Heart left ventricle (tissue), 16 donors: ENCODE measurements at regions not wholly inside any gene's neighbourhood (a gene's known extent, or its start where the extent isn't known, plus 50 kb on each side); places are given as distances from the start of the nearest gene placed in this dataset.
"Not testable (repeated sequence)": the region's sequence is repeated elsewhere in the genome, so short reads cannot be mapped to it uniquely, and the experiment has no call there.

ENCODE experiments used
- ATAC-seq, 4 donors: fragments of 200-7000 bp; cut with Tn5 transposase; one replicate each; pipeline ENCODE4 v1.9.1; 2020 to 2022; ENCODE audit warnings: moderate library complexity in 4 of 4, mild to moderate bottlenecking in 3 of 4, moderate number of reproducible peaks in 1 of 4
- DNase-seq, 5 donors: peaks; one replicate each; pipeline ENCODE4 v3.0.0-alpha.2; 2020
- H3K27ac ChIP-seq, 12 donors: fragments of 200-600 bp; sonication (generic) in 4 of 12; one replicate each; pipeline versions ENCODE4 v1.5.0 to v1.8.0; 2016 to 2022; ENCODE audit warnings: mild to moderate bottlenecking in 2 of 12
- H3K27me3 ChIP-seq, 9 donors: fragments of 200-600 bp; sonication (generic) in 2 of 9; one replicate each; pipeline versions ENCODE4 v1.5.1 to v1.8.0; 2016 to 2022; ENCODE audit warnings: mild to moderate bottlenecking in 3 of 9
- H3K36me3 ChIP-seq, 9 donors: fragments of 200-600 bp; sonication (generic) in 2 of 9; one replicate each; pipeline versions ENCODE4 v1.5.0 to v1.8.0; 2018 to 2022; ENCODE audit warnings: mild to moderate bottlenecking in 2 of 9
- H3K4me1 ChIP-seq, 12 donors: fragments of 200-600 bp; sonication (generic) in 4 of 12; one replicate each; pipeline versions ENCODE4 v1.5.0 to v1.8.0; 2016 to 2022; ENCODE audit warnings: mild to moderate bottlenecking in 3 of 12
- H3K4me3 ChIP-seq, 12 donors: fragments of 200-600 bp; sonication (generic) in 4 of 12; one replicate each; pipeline versions ENCODE4 v1.5.0 to v1.8.0; 2017 to 2022; ENCODE audit warnings: mild to moderate bottlenecking in 9 of 12, moderate library complexity in 4 of 12
- H3K9me3 ChIP-seq, 12 donors: fragments of 200-600 bp; sonication (generic) in 4 of 12; one replicate each; pipeline versions ENCODE4 v1.5.0 to v1.8.0; 2016 to 2022; ENCODE audit warnings: mild to moderate bottlenecking in 1 of 12
- CTCF ChIP-seq, 12 donors: fragments of 200-600 bp; sonication (generic) in 4 of 12; IDR thresholded peaks; one replicate each; pipeline versions ENCODE4 v1.5.0 to v1.8.0; 2018 to 2022; ENCODE audit warnings: antibody characterized with exemption in 12 of 12, mild to moderate bottlenecking in 5 of 12
- POLR2A ChIP-seq, 2 donors: fragments of 450-650 bp; IDR thresholded peaks; one replicate each; pipeline ENCODE4 v1.6.1; 2017; ENCODE audit warnings: antibody characterized with exemption in 2 of 2, mild to moderate bottlenecking in 2 of 2, moderate library complexity in 2 of 2
- WGBS, 4 donors: extraction: QIAGEN DNeasy Blood & Tissue Kit in 2 of 4; methylation state at CpG; one replicate each; pipeline versions ENCODE4 v1.1.5 to v1.1.7; 2013 to 2018; 5-methylcytosine and 5-hydroxymethylcytosine counted together
- intact Hi-C, 10 donors: fragments of 100-400 bp; cut with DNase I; formaldehyde crosslinking; loops; one replicate each; pipeline versions ENCODE4 v1.11.1 to v1.14.2; 2022
- donor health status: ischemic (EF 13 %, LVEDD 7.1; RV severe dilation, severe dysfunction).
- donor health status: healthy with polysubstance abuse.
- donor health status: DM: no; HTN: yes; CAD: no.
- donor health status: DM: no; HTN: no; CAD: no.
- donor health status: ischemic (EF 25% LVEDD 6.9; RV normal size, moderate dysfunction).
- donor health status: ischemic (EF 25% LVEDD 5.7; RV mildly dilated, moderate dysfunction).
- donor health status: healthy.
- donor health status: DM: yes; HTN: yes; CAD: no.
- donor health status: ischemic (EF 35%, LVEDD 5.7; RV mildly dilated, moderate dysfunction).
- donor health status: nonischemic (EF 11% LVEDD 7.7; RV severe dilation, severe dysfunction).
- donor health status: DM: yes; HTN: yes; CAD: no.
- donor health status: PGD.
- donor health status: ischemic (EF 29% LVEDD 5.4; RV normal size, mild dysfunction).
- donor health status: nonischemic (EF 23%, LVEDD 6.1; RV moderate dilation, normal function).

GRCh38 chr5:62902126-62902525 lies 323.5 kb downstream of the LRRC70 start:
- no peaks in the 10 kb centered on the region for H3K27me3 ChIP-seq
- TF ChIP-seq CTCF (IDR thresholded peaks at IDR 0.05) (no peak), POLR2A (IDR thresholded peaks at IDR 0.05) (no peak)
- H3K4me1 ChIP-seq = peaks cover 0 to 5% (median 0%) of the 10 kb centered on the region in 12 donors
- H3K4me3 ChIP-seq = no peak overlapping the region
- ATAC-seq (no peak), DNase-seq (no peak)
- intact Hi-C loops = no loop called here
- 66 to 77% (median 73%) methylated on average over 2 of the region's 2 CpGs for WGBS, 4 donors
- no peak overlapping the region for H3K27ac ChIP-seq
- no peaks in the 10 kb centered on the region for H3K36me3 ChIP-seq
- H3K9me3 ChIP-seq = no peaks in the 10 kb centered on the region

GRCh38 chr5:62900976-62901375 lies 322.4 kb downstream of the LRRC70 start:
- intact Hi-C loops = no loop called here
- H3K27ac ChIP-seq = no peak overlapping the region
- no peak overlapping the region for H3K4me3 ChIP-seq
- no peaks in the 10 kb centered on the region for H3K36me3 ChIP-seq
- WGBS, 4 donors = 79 to 86% (median 82%) methylated on average over 1 of the region's 1 CpG
- ATAC-seq = no peak
- no peaks in the 10 kb centered on the region for H3K27me3 ChIP-seq
- TF ChIP-seq CTCF (IDR thresholded peaks at IDR 0.05) = no peak
- TF ChIP-seq POLR2A (IDR thresholded peaks at IDR 0.05) = no peak
- H3K4me1 ChIP-seq = peaks cover 0 to 5% (median 0%) of the 10 kb centered on the region in 12 donors
- no peak for DNase-seq
- H3K9me3 ChIP-seq = no peaks in the 10 kb centered on the region

- Histone ChIP-seq H3K27me3 (no peaks in the 10 kb centered on the region), H3K4me1 (peaks cover 0 to 5% (median 0%) of the 10 kb centered on the region in 12 donors), H3K27ac (no peak overlapping the region), H3K36me3 (no peaks in the 10 kb centered on the region), H3K4me3 (no peak overlapping the region), H3K9me3 (peaks cover 0 to 25% (median 0%) of the 10 kb centered on the region in 12 donors)
- DNase-seq (no peak), ATAC-seq (no peak)
- TF ChIP-seq CTCF (IDR thresholded peaks at IDR 0.05) (no peak), POLR2A (IDR thresholded peaks at IDR 0.05) (no peak)
- 77 to 86% (median 83%) methylated on average over 8 of the region's 8 CpGs for whole genome bisulfite sequencing, 4 donors
- intact Hi-C loops = no loop called here
These were observed 317.7 kb downstream of the LRRC70 start for GRCh38 chr5:62896121-62896893.

GRCh38 chr5:62886603-62887315 lies 308.1 kb downstream of the LRRC70 start:
- no peak overlapping the region for H3K27ac ChIP-seq
- no peaks in the 10 kb centered on the region for H3K36me3 ChIP-seq
- DNase-seq (no peak), ATAC-seq (peak in 1 of 4 donors; percentile 45)
- no peak for TF ChIP-seq CTCF (IDR thresholded peaks at IDR 0.05)
- no peak for TF ChIP-seq POLR2A (IDR thresholded peaks at IDR 0.05)
- peaks cover 0 to under 1% (median 0%) of the 10 kb centered on the region in 12 donors for H3K9me3 ChIP-seq
- no peak overlapping the region for H3K4me3 ChIP-seq
- H3K27me3 ChIP-seq = no peaks in the 10 kb centered on the region
- WGBS, 4 donors = 27 to 44% (median 34%) methylated on average over 5 of the region's 5 CpGs
- H3K4me1 ChIP-seq = peaks cover 0 to 23% (median 0%) of the 10 kb centered on the region in 12 donors
- intact Hi-C loops = no loop called here

GRCh38 chr5:62837330-62837729 lies 258.7 kb downstream of the LRRC70 start:
- intact Hi-C loops, DNase-seq, H3K36me3 ChIP-seq, H3K4me1 ChIP-seq, H3K27ac ChIP-seq, H3K27me3 ChIP-seq, H3K4me3 ChIP-seq, ATAC-seq: not testable (repeated sequence)
- WGBS, 4 donors = 56 to 77% (median 74%) methylated on average over 5 of the region's 5 CpGs
- H3K9me3 ChIP-seq = peaks cover 0 to 24% (median 6%) of the 10 kb centered on the region in 12 donors
